Kidney epithelial cell (primary cell): ENCODE measurements at regions not wholly inside any gene's neighbourhood (a gene's known extent, or its start where the extent isn't known, plus 50 kb on each side); places are given as distances from the start of the nearest gene placed in this dataset.

Source experiments
- DNase-seq: peaks from one replicate; pipeline ENCODE4 v3.0.0-alpha.2; 2010; ENCODE audit warnings: low read depth
- H3K27me3 ChIP-seq: 2 replicates; pipeline ENCODE4 v1.6.0; 2011; ENCODE audit warnings: low read length; ENCODE audit not compliant: control insufficient read depth, insufficient read depth
- H3K36me3 ChIP-seq: 2 replicates; pipeline ENCODE4 v1.5.1; 2011; ENCODE audit warnings: low read length; ENCODE audit not compliant: control insufficient read depth, insufficient read depth
- H3K4me3 ChIP-seq: 2 replicates; pipeline ENCODE4 v1.5.1; 2011; ENCODE audit warnings: low read depth, mild to moderate bottlenecking, control low read depth, low read length
- TF ChIP-seq, protein P1 (sequence below): IDR thresholded peaks from 2 replicates; pipeline ENCODE4 v1.5.1; 2011; ENCODE audit warnings: mild to moderate bottlenecking, moderate library complexity, low read length, control low read depth, inconsistent platforms; ENCODE audit not compliant: insufficient read depth, poor library complexity, severe bottlenecking

DNA sequence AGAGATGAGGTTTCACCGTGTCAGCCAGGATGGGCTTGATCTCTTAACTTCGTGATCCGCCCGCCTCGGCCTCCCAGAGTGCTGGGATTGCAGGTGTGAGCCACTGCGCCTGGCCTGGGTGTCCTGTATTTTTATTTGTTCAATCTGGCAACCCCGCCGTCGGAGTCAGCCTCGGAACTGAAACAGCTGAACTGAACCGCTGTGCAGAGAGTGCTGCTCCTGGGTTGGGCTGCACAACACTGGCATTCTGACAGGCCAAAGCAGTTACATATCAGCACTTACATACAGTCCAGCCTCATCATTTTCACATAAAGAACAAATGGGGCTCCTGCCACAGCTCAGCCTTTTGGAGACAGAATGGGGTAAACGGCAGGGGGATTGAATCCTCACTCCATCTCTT, 185.6 kb downstream of the C9orf50 start:
- peaks cover 19% of the 10 kb centered on the region for H3K27me3 ChIP-seq
- no peaks in the 10 kb centered on the region for H3K36me3 ChIP-seq
- no peak overlapping the region for H3K4me3 ChIP-seq
- DNase-seq, result no peak
- TF ChIP-seq, protein P1, sequence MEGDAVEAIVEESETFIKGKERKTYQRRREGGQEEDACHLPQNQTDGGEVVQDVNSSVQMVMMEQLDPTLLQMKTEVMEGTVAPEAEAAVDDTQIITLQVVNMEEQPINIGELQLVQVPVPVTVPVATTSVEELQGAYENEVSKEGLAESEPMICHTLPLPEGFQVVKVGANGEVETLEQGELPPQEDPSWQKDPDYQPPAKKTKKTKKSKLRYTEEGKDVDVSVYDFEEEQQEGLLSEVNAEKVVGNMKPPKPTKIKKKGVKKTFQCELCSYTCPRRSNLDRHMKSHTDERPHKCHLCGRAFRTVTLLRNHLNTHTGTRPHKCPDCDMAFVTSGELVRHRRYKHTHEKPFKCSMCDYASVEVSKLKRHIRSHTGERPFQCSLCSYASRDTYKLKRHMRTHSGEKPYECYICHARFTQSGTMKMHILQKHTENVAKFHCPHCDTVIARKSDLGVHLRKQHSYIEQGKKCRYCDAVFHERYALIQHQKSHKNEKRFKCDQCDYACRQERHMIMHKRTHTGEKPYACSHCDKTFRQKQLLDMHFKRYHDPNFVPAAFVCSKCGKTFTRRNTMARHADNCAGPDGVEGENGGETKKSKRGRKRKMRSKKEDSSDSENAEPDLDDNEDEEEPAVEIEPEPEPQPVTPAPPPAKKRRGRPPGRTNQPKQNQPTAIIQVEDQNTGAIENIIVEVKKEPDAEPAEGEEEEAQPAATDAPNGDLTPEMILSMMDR, result no peak

DNA sequence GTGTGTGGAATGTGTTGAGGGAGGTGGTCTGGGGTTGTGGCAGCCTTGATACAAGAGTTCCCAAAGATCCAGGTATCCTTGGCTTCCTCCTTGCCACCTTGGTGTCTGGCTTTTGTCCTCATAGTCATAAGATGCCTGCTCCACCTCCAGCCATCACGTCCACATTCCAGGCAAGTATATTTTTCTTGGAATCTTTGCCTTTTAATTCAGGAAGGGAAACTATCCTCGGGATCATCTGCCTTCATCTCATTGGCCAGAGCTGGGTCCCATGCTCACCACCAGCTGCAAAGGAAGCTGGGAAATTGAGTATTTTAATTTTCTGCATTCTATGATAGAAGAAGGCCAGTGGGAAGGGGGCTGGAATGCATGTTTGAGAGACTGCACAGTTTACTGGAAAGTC, 186.7 kb downstream of the C9orf50 start:
- TF ChIP-seq, protein P1, result no peak
- DNase-seq, result no peak
- Histone ChIP-seq H3K36me3 (no peaks in the 10 kb centered on the region), H3K27me3 (peaks cover 19% of the 10 kb centered on the region), H3K4me3 (no peak overlapping the region)

DNA sequence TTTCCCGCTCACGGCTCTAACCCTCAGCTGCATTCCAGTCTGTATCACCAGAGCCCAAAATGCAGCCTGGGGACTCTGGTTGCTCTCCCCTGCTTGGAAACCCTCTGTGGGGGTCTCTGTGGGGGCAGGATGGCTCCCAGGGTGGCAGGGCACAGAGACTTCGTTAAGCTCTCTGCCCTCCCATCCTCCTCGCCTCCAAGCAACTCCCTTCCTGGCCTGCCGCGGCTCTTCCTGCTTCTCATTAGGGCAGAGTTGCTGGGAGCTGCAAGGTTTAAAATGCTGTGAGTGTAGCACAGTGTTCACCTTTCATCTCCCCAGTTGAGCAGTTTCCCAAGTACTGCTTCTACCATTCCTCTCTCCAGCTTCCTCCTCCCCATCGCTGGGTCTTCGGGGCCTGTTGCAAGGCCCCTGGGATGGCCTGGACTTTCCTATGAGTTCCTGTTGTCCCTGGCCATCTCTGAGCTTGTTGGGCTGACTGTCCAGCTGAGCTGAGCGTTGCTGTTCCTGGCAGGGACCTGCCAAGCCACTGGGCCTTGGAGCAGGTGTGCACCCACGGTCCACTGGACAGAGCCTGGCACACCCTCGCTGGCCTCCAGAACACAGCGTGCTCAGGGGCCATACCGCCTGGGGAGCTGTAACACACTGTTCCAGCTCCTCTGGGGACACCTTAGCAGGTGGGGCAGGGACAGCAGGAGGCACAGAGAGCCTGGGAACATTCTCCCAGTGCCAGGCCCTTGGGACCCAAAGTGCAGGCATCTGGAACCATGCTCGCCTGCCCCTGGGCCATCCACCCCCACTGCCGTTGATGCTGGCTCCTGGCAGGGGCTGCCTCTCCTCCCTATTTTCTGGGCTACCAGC, 188.4 kb downstream of the C9orf50 start:
- no peaks in the 10 kb centered on the region for H3K36me3 ChIP-seq
- DNase-seq, result no peak
- H3K27me3 ChIP-seq, result peaks cover 8% of the 10 kb centered on the region
- TF ChIP-seq, protein P1, result no peak
- H3K4me3 ChIP-seq, result no peak overlapping the region

DNA sequence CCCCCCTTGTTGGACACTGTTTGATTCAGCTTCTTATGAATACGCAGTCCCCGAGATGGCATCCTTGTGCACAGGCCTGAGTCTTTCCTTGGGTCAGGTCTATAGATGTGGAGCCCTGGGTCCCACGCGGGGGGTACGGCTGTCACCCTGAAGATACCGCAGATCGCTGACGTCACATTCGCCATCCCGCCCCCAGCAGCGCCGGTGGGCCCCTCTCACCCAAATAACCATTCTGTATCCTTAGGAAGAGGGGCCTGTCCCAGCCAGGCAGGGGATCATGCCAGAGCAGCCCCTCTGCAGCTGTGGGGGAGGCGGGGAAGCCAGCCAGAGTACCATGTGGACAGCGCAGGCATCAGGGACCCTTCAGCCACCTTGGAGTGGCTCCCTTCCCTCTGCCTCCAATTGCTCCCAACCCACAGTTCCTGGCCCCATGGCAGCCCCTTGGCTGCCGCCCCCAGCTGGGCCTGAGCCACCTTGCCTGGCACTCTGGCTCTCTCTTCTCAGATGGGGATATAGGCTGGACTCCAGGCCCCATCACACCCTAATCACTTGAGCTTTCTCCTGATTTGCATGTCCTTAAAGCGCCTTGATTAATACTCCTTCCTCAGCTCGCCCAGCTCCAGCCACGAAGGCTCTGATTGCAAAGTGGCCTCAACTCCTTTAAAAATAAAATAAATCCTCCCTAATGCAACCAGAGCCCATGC, 189.8 kb downstream of the C9orf50 start:
- TF ChIP-seq, protein P1, result no peak
- Histone ChIP-seq H3K4me3 (no peak overlapping the region), H3K27me3 (no peaks in the 10 kb centered on the region), H3K36me3 (no peaks in the 10 kb centered on the region)
- DNase-seq, result no peak

DNA sequence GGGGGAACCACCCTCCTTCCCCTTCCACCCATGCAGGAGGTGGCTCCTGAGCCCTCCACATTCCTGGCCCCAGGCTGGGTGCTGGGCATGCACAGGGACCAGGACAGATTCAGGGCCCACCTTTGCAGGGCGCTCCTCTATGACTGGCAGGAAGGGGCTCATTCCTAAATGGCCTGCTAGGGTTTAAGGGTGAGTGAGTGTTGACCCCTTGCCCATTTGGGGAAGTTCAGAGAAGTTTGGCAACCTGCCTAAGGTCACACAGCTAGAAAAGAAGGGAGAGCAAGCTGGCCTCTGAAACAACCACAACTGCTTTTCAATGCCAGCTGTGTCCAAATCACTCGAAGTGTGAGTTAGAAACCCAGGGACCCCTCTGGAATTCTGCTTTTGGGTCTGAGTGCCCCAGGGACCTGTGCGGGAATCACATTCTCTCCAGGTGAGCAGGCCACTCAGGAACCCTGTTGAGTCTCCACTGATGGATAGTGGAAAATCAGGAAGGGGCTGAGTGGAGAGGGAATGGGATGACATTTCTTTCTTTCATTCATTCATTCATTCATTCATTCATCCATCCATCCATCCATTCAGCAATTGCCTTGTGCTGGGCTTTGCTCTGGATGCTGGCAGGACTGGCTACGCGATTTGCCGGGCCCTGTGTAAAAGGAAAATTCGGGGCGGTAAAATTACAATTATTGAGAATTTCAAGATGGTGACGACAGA, 191.9 kb downstream of the C9orf50 start:
- Histone ChIP-seq H3K4me3 (no peak overlapping the region), H3K36me3 (no peaks in the 10 kb centered on the region), H3K27me3 (no peaks in the 10 kb centered on the region)
- no peak for DNase-seq
- TF ChIP-seq, protein P1, result no peak
